ENCODE measurements at regions not wholly inside any gene's neighbourhood (a gene's known extent, or its start where the extent isn't known, plus 50 kb on each side); places are given as distances from the start of the nearest gene placed in this dataset.
"Not testable (repeated sequence)": the region's sequence is repeated elsewhere in the genome, so short reads cannot be mapped to it uniquely, and the experiment has no call there.

DNA sequence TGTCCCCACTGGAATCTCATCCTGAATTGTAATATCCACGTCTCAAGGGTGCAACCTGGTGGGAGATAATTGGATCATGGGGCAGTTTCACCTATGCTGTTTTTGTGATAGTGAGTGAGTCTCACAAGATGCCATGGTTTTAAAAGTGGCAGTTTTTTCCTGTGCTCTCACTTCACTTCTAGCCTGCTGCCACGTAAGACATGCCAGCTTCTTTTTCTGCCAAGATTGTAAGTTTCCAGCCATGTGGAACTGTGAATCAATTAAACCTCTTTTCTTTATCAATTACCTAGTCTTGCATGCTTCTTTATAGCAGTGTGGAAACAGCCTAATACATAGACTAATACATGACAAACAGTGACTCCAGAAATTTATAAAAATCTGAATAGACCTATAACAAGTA is 1131.8 kb downstream of the PCDH7 start:
- POLR2A ChIA-PET (ENCODE audit: unreplicated experiment): no interaction called here
- no TSS peak for BruUV-seq (replicated peaks)
- DNase-seq: no peak

DNA sequence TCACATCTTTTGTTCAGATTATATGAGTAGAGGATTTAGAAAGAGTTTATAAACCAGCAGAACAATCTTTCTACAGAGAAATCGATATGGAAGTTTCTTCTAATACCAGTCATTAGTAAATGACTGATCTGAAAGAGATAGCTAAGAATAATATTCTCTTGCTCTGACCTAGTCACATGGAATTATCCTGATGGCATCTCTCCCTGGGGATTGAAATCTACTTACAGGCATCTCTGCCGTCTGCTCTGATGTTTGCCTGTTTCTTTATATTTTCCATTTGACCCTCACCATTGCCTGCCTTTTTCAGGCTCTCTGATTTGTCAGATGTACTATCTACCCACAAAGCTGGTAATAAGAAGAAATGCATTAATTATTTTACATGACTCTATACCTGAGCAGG is 1157.3 kb downstream of the PCDH7 start:
- Histone ChIP-seq H2AFZ (ENCODE audit: low read length) (no peak overlapping the region), H3K9ac (ENCODE audit: low read length) (no peak overlapping the region), H3K4me1 (ENCODE audit: insufficient read depth, low read length) (no peaks in the 10 kb centered on the region), H3K27me3 (ENCODE audit: low read length) (no peaks in the 10 kb centered on the region), H3K9me2 (replicated peaks; ENCODE audit: low read length) (no peaks in the 10 kb centered on the region), H3K4me2 (ENCODE audit: low read length) (no peak overlapping the region), H3F3A (ENCODE audit: low read length, unreplicated experiment) (no peaks in the 10 kb centered on the region), H3K36me3 (ENCODE audit: low read depth, low read length) (no peaks in the 10 kb centered on the region), H3K79me2 (ENCODE audit: low read length) (no peaks in the 10 kb centered on the region), H3K9me3 (ENCODE audit: low read length) (no peaks in the 10 kb centered on the region), H3K4me3 (ENCODE audit: low read length) (no peak overlapping the region), H4K20me1 (ENCODE audit: low read length) (no peaks in the 10 kb centered on the region), H3K27ac (ENCODE audit: low read length) (no peak overlapping the region)
- no TSS peak for BruUV-seq (replicated peaks)
- intact Hi-C loops (cut with micrococcal nuclease): no loop called here
- CTCF ChIA-PET: interaction anchor here (0.5 kb wide), 1 partner anchor 11 kb away, joined by 3 read pairs; no protein-coding TSS in a partner anchor
- TF ChIP-seq, protein P1, sequence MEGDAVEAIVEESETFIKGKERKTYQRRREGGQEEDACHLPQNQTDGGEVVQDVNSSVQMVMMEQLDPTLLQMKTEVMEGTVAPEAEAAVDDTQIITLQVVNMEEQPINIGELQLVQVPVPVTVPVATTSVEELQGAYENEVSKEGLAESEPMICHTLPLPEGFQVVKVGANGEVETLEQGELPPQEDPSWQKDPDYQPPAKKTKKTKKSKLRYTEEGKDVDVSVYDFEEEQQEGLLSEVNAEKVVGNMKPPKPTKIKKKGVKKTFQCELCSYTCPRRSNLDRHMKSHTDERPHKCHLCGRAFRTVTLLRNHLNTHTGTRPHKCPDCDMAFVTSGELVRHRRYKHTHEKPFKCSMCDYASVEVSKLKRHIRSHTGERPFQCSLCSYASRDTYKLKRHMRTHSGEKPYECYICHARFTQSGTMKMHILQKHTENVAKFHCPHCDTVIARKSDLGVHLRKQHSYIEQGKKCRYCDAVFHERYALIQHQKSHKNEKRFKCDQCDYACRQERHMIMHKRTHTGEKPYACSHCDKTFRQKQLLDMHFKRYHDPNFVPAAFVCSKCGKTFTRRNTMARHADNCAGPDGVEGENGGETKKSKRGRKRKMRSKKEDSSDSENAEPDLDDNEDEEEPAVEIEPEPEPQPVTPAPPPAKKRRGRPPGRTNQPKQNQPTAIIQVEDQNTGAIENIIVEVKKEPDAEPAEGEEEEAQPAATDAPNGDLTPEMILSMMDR (conservative IDR thresholded peaks at IDR 0.05; ENCODE audit: low read depth, low read length): no peak
- TF ChIP-seq EZH2phosphoT487 (IDR thresholded peaks at IDR 0.05; ENCODE audit: borderline replicate concordance, low read length) (no peak), EZH2 (IDR thresholded peaks at IDR 0.05; ENCODE audit: low read length, unreplicated experiment) (no peak)
- no peak for ATAC-seq
- no peak for DNase-seq
- POLR2A ChIA-PET (ENCODE audit: unreplicated experiment): no interaction called here

More for the DNA sequence above, 1131.8 kb downstream of the PCDH7 start:
- no peak for ATAC-seq
- H3K4me3 ChIP-seq (ENCODE audit: low read length): no peak overlapping the region
- no peaks in the 10 kb centered on the region for H3K79me2 ChIP-seq (ENCODE audit: low read length)
- no peaks in the 10 kb centered on the region; the same call in 1 of the 2 replicates for H3K36me3 ChIP-seq (ENCODE audit: low read depth, low read length)
- H3K27me3 ChIP-seq (ENCODE audit: low read length): no peaks in the 10 kb centered on the region
- no peaks in the 10 kb centered on the region for H3K9me3 ChIP-seq (ENCODE audit: low read length)
- CTCF ChIA-PET: no interaction called here
- H3K4me2 ChIP-seq (ENCODE audit: low read length): no peak overlapping the region
- no peak overlapping the region for H3K9ac ChIP-seq (ENCODE audit: low read length)
- H3K4me1 ChIP-seq (ENCODE audit: insufficient read depth, low read length): no peaks in the 10 kb centered on the region
- no peak overlapping the region for H2AFZ ChIP-seq (ENCODE audit: low read length)
- TF ChIP-seq, protein P1 (conservative IDR thresholded peaks at IDR 0.05; ENCODE audit: low read depth, low read length): no peak
- no peak for TF ChIP-seq EZH2 (IDR thresholded peaks at IDR 0.05; ENCODE audit: low read length, unreplicated experiment)
- no peak for TF ChIP-seq EZH2phosphoT487 (IDR thresholded peaks at IDR 0.05; ENCODE audit: borderline replicate concordance, low read length)
- no peak overlapping the region for H3K27ac ChIP-seq (ENCODE audit: low read length)
- no peaks in the 10 kb centered on the region for H3F3A ChIP-seq (ENCODE audit: low read length, unreplicated experiment)
- no peaks in the 10 kb centered on the region for H3K9me2 ChIP-seq (replicated peaks; ENCODE audit: low read length)
- intact Hi-C loops (cut with micrococcal nuclease): no loop called here
- no peaks in the 10 kb centered on the region for H4K20me1 ChIP-seq (ENCODE audit: low read length)

DNA sequence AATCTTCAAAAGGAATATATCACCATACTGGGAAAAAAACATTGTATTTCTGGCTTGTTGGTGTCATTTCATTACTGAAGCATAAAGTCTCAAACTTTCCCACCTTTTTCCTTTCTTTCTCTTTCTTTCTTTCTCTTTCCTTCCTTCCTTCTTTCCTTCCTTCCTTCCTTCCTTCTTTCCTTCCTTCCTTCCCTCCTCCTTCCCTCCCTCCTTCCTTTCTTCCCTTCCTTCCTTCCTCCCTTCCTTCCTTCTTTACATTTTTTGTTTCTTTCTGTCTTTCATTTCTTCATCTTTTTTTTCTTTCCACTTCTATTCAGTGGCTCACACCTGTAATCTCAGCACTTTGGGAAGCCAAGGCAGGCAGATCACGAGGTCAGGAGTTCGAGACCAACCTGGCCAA is 1160.7 kb downstream of the PCDH7 start:
- BruUV-seq (replicated peaks); H3F3A ChIP-seq (ENCODE audit: low read length, unreplicated experiment); H3K9me3 ChIP-seq (ENCODE audit: low read length); POLR2A ChIA-PET (ENCODE audit: unreplicated experiment); H3K4me1 ChIP-seq (ENCODE audit: insufficient read depth, low read length); H3K27ac ChIP-seq (ENCODE audit: low read length); H3K4me2 ChIP-seq (ENCODE audit: low read length); CTCF ChIA-PET; H3K9ac ChIP-seq (ENCODE audit: low read length); H3K9me2 ChIP-seq (replicated peaks; ENCODE audit: low read length); H3K27me3 ChIP-seq (ENCODE audit: low read length); H3K4me3 ChIP-seq (ENCODE audit: low read length); H4K20me1 ChIP-seq (ENCODE audit: low read length); H3K79me2 ChIP-seq (ENCODE audit: low read length); DNase-seq; ATAC-seq; H2AFZ ChIP-seq (ENCODE audit: low read length); intact Hi-C loops (cut with micrococcal nuclease); H3K36me3 ChIP-seq (ENCODE audit: low read depth, low read length): not testable (repeated sequence)
